ENCODE measurements at regions not wholly inside any gene's neighbourhood (a gene's known extent, or its start where the extent isn't known, plus 50 kb on each side); places are given as distances from the start of the nearest gene placed in this dataset.

- no peak overlapping the region for H4K91ac ChIP-seq (replicated peaks; ENCODE audit: insufficient read length, low read length)
- FAIRE-seq (no peak), DNase-seq (ENCODE audit: low read depth in 1 of 2, low spot score in 2 of 2) (no peak)
- H2BK15ac ChIP-seq (ENCODE audit: low read length) = no peak overlapping the region
- H3K27ac ChIP-seq (ENCODE audit: low read depth, low read length) = 0 out of 2 replicates have a peak overlapping the region, but pooled peaks have one; percentile 9
- 51% methylated on average over 4 of the region's 4 CpGs; no CpG with 5 or more reads in 1 of the 2 experiments for WGBS, 2 experiments (ENCODE audit: extremely low coverage in 1 of 2, insufficient coverage in 1 of 2, insufficient read length in 1 of 2, insufficient replicate concordance in 2 of 2, low coverage in 1 of 2, low lambda C conversion rate in 2 of 2, missing lambda C conversion rate in 1 of 2)
- H3K36me3 ChIP-seq (ENCODE audit: control insufficient read depth in 2 of 4, insufficient read depth in 4 of 4, low read length in 3 of 4) = no peaks in the 10 kb centered on the region
- H3K9me3 ChIP-seq (ENCODE audit: insufficient read depth in 2 of 2, low read depth in 1 of 2, low read length in 1 of 2) = no peaks in the 10 kb centered on the region
- H3K4me3 ChIP-seq (ENCODE audit: extremely low read depth in 1 of 4, insufficient read depth in 2 of 4, low read depth in 3 of 4, low read length in 4 of 4) = no peak overlapping the region
- H4K5ac ChIP-seq (ENCODE audit: insufficient read length, low read depth, low read length) = no peak overlapping the region
- no peak overlapping the region for H3K23ac ChIP-seq (ENCODE audit: insufficient read length)
- H3K79me1 ChIP-seq (ENCODE audit: low read depth, low read length) = peaks cover 7% of the 10 kb centered on the region; the same call in 1 of the 2 replicates
- H3K4ac ChIP-seq (replicated peaks; ENCODE audit: insufficient read length, low read depth, low read length) = no peak overlapping the region
- H3K9ac ChIP-seq (replicated peaks in 1 of 4; ENCODE audit: extremely low read depth in 1 of 4, low read depth in 3 of 4, low read length in 3 of 4) = no peak overlapping the region
- CTCF ChIA-PET (ENCODE audit: partially characterized antibody) = interaction anchor here (0.5 to 1.6 kb wide), 8 partner anchors 12 to 627 kb away, joined by 3 to 5 read pairs (median 3); no protein-coding TSS in a partner anchor
- POLR2A ChIA-PET (ENCODE audit: partially characterized antibody) = interaction anchor here (0.8 to 2.7 kb wide), 6 partner anchors 8 to 391 kb away, joined by 3 to 9 read pairs (median 4); no protein-coding TSS in a partner anchor
- 0 out of 2 replicates have a peak overlapping the region, but pooled peaks have one; percentile 9 for H2BK5ac ChIP-seq (ENCODE audit: low read depth, low read length)
- TF ChIP-seq BACH1 (IDR thresholded peaks at IDR 0.05; ENCODE audit: low read length) (no peak), CTBP2 (IDR thresholded peaks at IDR 0.05; ENCODE audit: borderline replicate concordance, insufficient read depth, insufficient read length, low read length) (no peak), SAP30 (IDR thresholded peaks at IDR 0.05; ENCODE audit: insufficient read depth, insufficient replicate concordance, low read length) (no peak)
- no peak overlapping the region for H3K14ac ChIP-seq (ENCODE audit: insufficient read length)
- H3K4me2 ChIP-seq (ENCODE audit: insufficient read depth in 1 of 2, low read depth in 2 of 2, low read length in 2 of 2) = peak overlapping the region; percentile 56 to 62; a peak in 2 of 4 replicates
- peaks cover 14 to 51% (median 44%) of the 10 kb centered on the region in 4 experiments for H3K4me1 ChIP-seq (replicated peaks in 1 of 4; ENCODE audit: control insufficient read depth in 3 of 4, insufficient read depth in 4 of 4, low read length in 3 of 4)
- H2AK5ac ChIP-seq (ENCODE audit: low read depth, low read length) = 0 out of 2 replicates have a peak overlapping the region, but pooled peaks have one; percentile 90
- no peak overlapping the region for H2BK120ac ChIP-seq (replicated peaks; ENCODE audit: low read depth, low read length)
- H2AFZ ChIP-seq (ENCODE audit: low read length) = no peak overlapping the region
- peaks cover 0 to 77% of the 10 kb centered on the region in 2 experiments; a peak in 2 of 4 replicates for H3K79me2 ChIP-seq (ENCODE audit: control insufficient read depth in 1 of 2, insufficient read depth in 2 of 2, low read length in 2 of 2)
- no peaks in the 10 kb centered on the region; a peak in 1 of 7 replicates for H3K27me3 ChIP-seq (replicated peaks in 1 of 4; ENCODE audit: control insufficient read depth in 3 of 4, extremely low read depth in 1 of 4, insufficient read depth in 3 of 4, low read length in 3 of 4)
- H3K56ac ChIP-seq (replicated peaks; ENCODE audit: insufficient read length, low read depth, low read length) = no peak overlapping the region
- no peak overlapping the region; the same call in 1 of the 2 replicates for H3K18ac ChIP-seq (ENCODE audit: extremely low read depth, low read length)
- H2BK12ac ChIP-seq (ENCODE audit: low read depth, low read length) = peak overlapping the region; percentile 72
- peaks cover 6 to 10% of the 10 kb centered on the region in 2 experiments for H4K20me1 ChIP-seq (replicated peaks in 1 of 2; ENCODE audit: control insufficient read depth in 1 of 2, insufficient read depth in 2 of 2, low read length in 2 of 2)
- no peaks in the 10 kb centered on the region; the same call in 1 of the 2 replicates for H3K23me2 ChIP-seq (ENCODE audit: low read depth, low read length)
- peak overlapping the region; percentile 66; the same call in 1 of the 2 replicates for H2BK20ac ChIP-seq (ENCODE audit: low read length)
- H4K8ac ChIP-seq (ENCODE audit: extremely low read depth, insufficient read depth, low read length) = no peak overlapping the region
Measured at GRCh38 chr5:124659798-124660197, 86.6 kb downstream of the ZNF608 start.

Data from H1 (cell line).